GM12801 (cell line): ENCODE measurements at regions not wholly inside any gene's neighbourhood (a gene's known extent, or its start where the extent isn't known, plus 50 kb on each side); places are given as distances from the start of the nearest gene placed in this dataset.

Experiments used
- CTCF ChIP-seq: IDR thresholded peaks from one replicate; pipeline ENCODE4 v1.5.1; 2011; ENCODE audit warnings: control low read depth; ENCODE audit not compliant: insufficient read length; ENCODE audit errors: extremely low read depth

- no peak for TF ChIP-seq CTCF
These were observed 137.7 kb upstream of the BLID start for GRCh38 chr11:122253589-122254231.

- TF ChIP-seq CTCF: no peak
These were observed 132.9 kb upstream of the BLID start for GRCh38 chr11:122248939-122249338.

- no peak for TF ChIP-seq CTCF
These were observed 132.1 kb upstream of the BLID start for GRCh38 chr11:122248131-122248530.

GRCh38 chr11:122246874-122247273, 130.9 kb upstream of the BLID start:
- TF ChIP-seq CTCF: no peak

DNA sequence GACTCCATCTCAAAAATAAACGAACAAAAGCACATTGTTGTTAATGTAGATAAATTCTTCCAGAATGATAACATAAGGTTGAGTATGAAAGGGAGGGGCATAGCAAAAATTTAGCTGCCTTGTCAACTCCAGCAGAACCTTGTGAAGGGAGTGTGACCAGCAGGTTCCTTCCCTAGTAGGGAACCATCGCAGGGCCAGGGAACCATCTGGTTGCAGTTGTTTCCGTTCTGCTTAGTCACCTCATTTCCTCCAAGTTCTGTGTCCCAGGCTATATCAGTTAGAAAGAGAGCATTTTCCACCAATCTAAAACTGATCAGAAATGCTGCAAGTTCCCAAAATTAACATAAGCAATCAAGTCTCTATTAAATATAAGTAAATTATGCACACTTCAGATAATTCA, 126.7 kb upstream of the BLID start:
- TF ChIP-seq CTCF: no peak

DNA sequence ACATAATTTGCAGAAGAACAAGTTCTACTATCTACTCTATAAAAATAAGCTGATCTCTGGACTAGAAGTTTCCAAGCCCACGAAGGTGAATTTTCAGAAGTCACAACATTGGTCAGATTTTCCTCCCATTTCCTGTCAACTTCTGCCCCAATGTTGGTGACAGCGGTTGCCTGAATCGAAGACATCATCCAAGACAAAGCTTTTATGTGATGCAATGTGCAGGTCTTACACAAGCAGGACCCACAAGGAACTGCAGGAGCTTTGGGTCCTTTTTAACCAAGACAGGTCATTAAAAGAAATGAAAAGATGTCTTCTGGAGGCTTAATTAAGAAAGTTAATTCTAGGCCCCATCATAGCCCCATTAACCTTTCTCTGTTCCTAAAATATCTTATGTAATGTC, 125.6 kb upstream of the BLID start:
- TF ChIP-seq CTCF: no peak

DNA sequence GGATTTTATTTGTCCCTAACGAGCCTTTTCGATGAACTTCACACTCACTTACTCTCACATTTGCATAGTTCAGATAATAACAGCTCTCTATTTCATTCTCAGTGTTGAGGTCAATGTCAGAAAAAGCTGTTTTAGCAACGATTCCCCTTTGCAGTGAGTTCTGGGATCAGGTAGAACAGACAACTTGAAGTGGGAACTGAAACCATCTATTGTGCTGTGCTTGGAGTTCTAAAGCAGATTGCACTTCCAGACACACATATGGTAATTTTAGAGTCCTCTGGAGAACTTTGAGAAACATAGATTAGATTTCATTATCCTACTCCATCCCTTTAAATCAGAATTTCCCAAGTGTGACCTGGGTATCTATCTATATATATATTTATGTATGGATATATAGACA, 124.6 kb upstream of the BLID start:
- TF ChIP-seq CTCF: no peak
